ENCODE measurements at regions not wholly inside any gene's neighbourhood (a gene's known extent, or its start where the extent isn't known, plus 50 kb on each side); places are given as distances from the start of the nearest gene placed in this dataset.

DNA sequence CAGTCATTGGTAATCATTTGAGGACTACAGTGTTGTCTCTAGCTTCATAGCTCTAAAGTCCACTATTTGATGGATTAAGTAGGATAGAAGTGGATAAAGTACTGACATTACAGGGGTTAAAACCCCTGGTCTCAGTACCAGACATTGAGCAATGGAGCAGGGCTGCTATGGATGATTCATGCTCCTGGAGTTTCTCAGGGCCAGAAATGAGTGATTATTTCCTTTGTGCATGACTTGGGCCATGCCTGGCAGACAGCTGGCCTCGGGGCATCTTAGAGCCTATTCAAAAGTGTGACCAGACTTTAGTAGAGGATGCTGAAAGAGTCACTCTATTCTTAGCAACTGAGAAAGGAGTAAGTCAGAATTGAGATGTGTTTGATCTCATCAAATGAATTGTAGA, 350.7 kb upstream of the TLE4 start:
- TF ChIP-seq, protein P1, sequence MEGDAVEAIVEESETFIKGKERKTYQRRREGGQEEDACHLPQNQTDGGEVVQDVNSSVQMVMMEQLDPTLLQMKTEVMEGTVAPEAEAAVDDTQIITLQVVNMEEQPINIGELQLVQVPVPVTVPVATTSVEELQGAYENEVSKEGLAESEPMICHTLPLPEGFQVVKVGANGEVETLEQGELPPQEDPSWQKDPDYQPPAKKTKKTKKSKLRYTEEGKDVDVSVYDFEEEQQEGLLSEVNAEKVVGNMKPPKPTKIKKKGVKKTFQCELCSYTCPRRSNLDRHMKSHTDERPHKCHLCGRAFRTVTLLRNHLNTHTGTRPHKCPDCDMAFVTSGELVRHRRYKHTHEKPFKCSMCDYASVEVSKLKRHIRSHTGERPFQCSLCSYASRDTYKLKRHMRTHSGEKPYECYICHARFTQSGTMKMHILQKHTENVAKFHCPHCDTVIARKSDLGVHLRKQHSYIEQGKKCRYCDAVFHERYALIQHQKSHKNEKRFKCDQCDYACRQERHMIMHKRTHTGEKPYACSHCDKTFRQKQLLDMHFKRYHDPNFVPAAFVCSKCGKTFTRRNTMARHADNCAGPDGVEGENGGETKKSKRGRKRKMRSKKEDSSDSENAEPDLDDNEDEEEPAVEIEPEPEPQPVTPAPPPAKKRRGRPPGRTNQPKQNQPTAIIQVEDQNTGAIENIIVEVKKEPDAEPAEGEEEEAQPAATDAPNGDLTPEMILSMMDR (IDR thresholded peaks at IDR 0.05): no peak
- no peak for TF ChIP-seq EP300 (IDR thresholded peaks at IDR 0.05)
- no peak for TF ChIP-seq POLR2A (IDR thresholded peaks at IDR 0.05)

Data from ovary (tissue), 3 donors.